Lung (tissue), 11 donors: ENCODE measurements at regions not wholly inside any gene's neighbourhood (a gene's known extent, or its start where the extent isn't known, plus 50 kb on each side); places are given as distances from the start of the nearest gene placed in this dataset.

Experiments used
- ATAC-seq: fragments of 200-7000 bp; cut with Tn5 transposase; one replicate; pipeline ENCODE4 v1.9.1; 2020; ENCODE audit warnings: moderate number of reproducible peaks; ENCODE audit not compliant: insufficient read depth, low FRiP score
- DNase-seq, 3 donors: peaks; one replicate each; pipeline ENCODE4 v3.0.0-alpha.2; 2013 to 2017
- H3K27ac ChIP-seq, 2 donors: one replicate each; pipeline ENCODE4 v1.5.1; 2013; ENCODE audit warnings: mild to moderate bottlenecking in 2 of 2, moderate library complexity in 2 of 2, control low read depth in 1 of 2, inconsistent platforms in 1 of 2, low read depth in 1 of 2, low read length in 1 of 2
- H3K27me3 ChIP-seq, 3 donors: one replicate each; pipeline ENCODE4 v1.5.1; 2013; ENCODE audit warnings: low read length in 2 of 3; ENCODE audit not compliant: control insufficient read depth in 3 of 3, insufficient read depth in 3 of 3
- H3K36me3 ChIP-seq, 4 donors: one replicate each; pipeline ENCODE4 v1.5.1; 2013; ENCODE audit warnings: low read length in 4 of 4, mild to moderate bottlenecking in 1 of 4, moderate library complexity in 1 of 4; ENCODE audit not compliant: control insufficient read depth in 4 of 4, insufficient read depth in 4 of 4
- H3K4me1 ChIP-seq, 5 donors: one replicate each; pipeline ENCODE4 v1.5.1; 2013; ENCODE audit warnings: low read length in 5 of 5, mild to moderate bottlenecking in 2 of 5, moderate library complexity in 1 of 5; ENCODE audit not compliant: control insufficient read depth in 5 of 5, insufficient read depth in 5 of 5
- H3K4me3 ChIP-seq: one replicate; pipeline ENCODE4 v1.5.1; 2013; ENCODE audit warnings: mild to moderate bottlenecking, control low read depth, moderate library complexity
- H3K9ac ChIP-seq, 2 donors: one replicate each; pipeline ENCODE4 v1.5.1; 2013; ENCODE audit warnings: low read length in 2 of 2, control low read depth in 1 of 2; ENCODE audit not compliant: insufficient read depth in 1 of 2
- H3K9me3 ChIP-seq, 4 donors: one replicate each; pipeline ENCODE4 v1.5.1; 2013; ENCODE audit warnings: low read length in 3 of 4, mild to moderate bottlenecking in 1 of 4, moderate library complexity in 1 of 4; ENCODE audit not compliant: control insufficient read depth in 4 of 4, insufficient read depth in 3 of 4
- WGBS, 2 donors: extraction: QIAGEN DNeasy Blood & Tissue Kit; methylation state at CpG; one replicate each; pipeline ENCODE4 v1.1.7; 2013; 5-methylcytosine and 5-hydroxymethylcytosine counted together
- TF ChIP-seq, protein P1 (sequence below): IDR thresholded peaks from 2 replicates; pipeline ENCODE4 v1.5.1; 2012; ENCODE audit warnings: mild to moderate bottlenecking; ENCODE audit errors: control extremely low read depth, extremely low read depth
- donor health status: control.
- donor health status: control.
- donor health status: Bipolar disorder and iron deficiency.
- donor health status: healthy.
- donor health status: DM: yes; HTN: yes; CAD: no.

GRCh38 chr1:5365751-5366150 lies 626.5 kb downstream of the NPHP4 start:
- Histone ChIP-seq H3K27ac (no peak overlapping the region), H3K9ac (no peak overlapping the region), H3K9me3 (peaks cover 0 to 2% (median 0%) of the 10 kb centered on the region in 4 donors), H3K4me1 (peaks cover 0 to 7% (median 0%) of the 10 kb centered on the region in 5 donors), H3K4me3 (no peak overlapping the region), H3K36me3 (no peaks in the 10 kb centered on the region), H3K27me3 (peaks cover 0 to 13% (median 0%) of the 10 kb centered on the region in 3 donors)
- TF ChIP-seq, protein P1, sequence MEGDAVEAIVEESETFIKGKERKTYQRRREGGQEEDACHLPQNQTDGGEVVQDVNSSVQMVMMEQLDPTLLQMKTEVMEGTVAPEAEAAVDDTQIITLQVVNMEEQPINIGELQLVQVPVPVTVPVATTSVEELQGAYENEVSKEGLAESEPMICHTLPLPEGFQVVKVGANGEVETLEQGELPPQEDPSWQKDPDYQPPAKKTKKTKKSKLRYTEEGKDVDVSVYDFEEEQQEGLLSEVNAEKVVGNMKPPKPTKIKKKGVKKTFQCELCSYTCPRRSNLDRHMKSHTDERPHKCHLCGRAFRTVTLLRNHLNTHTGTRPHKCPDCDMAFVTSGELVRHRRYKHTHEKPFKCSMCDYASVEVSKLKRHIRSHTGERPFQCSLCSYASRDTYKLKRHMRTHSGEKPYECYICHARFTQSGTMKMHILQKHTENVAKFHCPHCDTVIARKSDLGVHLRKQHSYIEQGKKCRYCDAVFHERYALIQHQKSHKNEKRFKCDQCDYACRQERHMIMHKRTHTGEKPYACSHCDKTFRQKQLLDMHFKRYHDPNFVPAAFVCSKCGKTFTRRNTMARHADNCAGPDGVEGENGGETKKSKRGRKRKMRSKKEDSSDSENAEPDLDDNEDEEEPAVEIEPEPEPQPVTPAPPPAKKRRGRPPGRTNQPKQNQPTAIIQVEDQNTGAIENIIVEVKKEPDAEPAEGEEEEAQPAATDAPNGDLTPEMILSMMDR: no peak
- DNase-seq: no peak
- 64 to 77% methylated on average over 5 of the region's 5 CpGs for WGBS, 2 donors
- ATAC-seq: no peak

DNA sequence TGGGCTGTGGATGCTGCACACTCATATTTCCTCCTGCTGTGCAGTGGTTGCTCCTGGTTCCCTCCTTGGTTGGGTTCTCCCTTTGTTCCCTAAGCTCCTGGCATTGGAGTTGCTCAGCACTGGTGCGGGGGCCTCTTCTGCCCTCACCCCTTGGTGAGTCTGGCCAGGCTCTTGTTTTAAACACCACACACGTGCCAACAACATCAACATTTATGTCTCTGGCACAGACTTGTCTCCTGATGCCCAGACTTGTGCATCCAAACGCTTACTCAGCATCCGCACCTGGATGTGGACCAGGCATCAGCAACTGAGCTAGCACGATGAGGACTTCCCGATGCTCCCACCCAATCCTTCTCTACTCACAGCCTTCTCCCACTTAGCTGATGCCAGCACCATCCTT lies 627.6 kb downstream of the NPHP4 start:
- no peak for DNase-seq
- Histone ChIP-seq H3K36me3 (no peaks in the 10 kb centered on the region), H3K9ac (no peak overlapping the region)

DNA sequence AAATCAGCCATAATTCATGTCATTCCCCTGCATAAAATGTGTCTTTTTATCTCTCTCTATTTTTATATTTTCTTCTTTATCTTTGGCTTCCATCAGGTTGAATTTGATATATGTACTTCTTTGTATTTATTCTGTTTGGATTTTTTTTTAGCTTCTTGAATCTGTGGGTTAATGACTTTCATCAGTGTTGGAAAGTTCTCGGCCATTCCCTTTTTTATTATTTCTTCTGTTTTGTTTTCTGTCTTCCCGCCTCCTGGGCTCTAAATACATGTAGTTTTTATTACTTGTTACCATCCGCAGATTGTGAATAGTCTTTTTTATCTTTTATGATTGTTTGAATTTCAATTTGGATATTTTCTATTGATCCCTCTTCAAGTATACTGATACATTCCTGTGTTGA lies 637.5 kb downstream of the NPHP4 start:
- Histone ChIP-seq H3K36me3 (no peaks in the 10 kb centered on the region), H3K27ac (no peak overlapping the region), H3K9ac (no peak overlapping the region), H3K4me1 (no peaks in the 10 kb centered on the region), H3K4me3 (no peak overlapping the region), H3K27me3 (peaks cover 0 to 3% (median 0%) of the 10 kb centered on the region in 3 donors), H3K9me3 (peaks cover 0 to 7% (median 3%) of the 10 kb centered on the region in 4 donors)
- ATAC-seq (no peak), DNase-seq (no peak)
- WGBS, 2 donors: 83 to 86% methylated on average over 3 of the region's 3 CpGs
- TF ChIP-seq, protein P1: no peak

More for the DNA sequence above, 627.6 kb downstream of the NPHP4 start:
- WGBS, 2 donors: 84 to 90% methylated on average over 6 of the region's 6 CpGs
- peaks cover 0 to 2% (median 0%) of the 10 kb centered on the region in 4 donors for H3K9me3 ChIP-seq
- peaks cover 0 to 13% (median 0%) of the 10 kb centered on the region in 3 donors for H3K27me3 ChIP-seq
- no peak overlapping the region for H3K27ac ChIP-seq
- ATAC-seq: no peak
- TF ChIP-seq, protein P1: no peak
- H3K4me3 ChIP-seq: no peak overlapping the region
- H3K4me1 ChIP-seq: peaks cover 0 to 7% (median 0%) of the 10 kb centered on the region in 5 donors

GRCh38 chr1:5351366-5351765 lies 640.9 kb downstream of the NPHP4 start:
- Histone ChIP-seq H3K9me3 (peaks cover 0 to 12% (median 0%) of the 10 kb centered on the region in 4 donors), H3K9ac (no peak overlapping the region), H3K27ac (no peak overlapping the region), H3K4me3 (no peak overlapping the region), H3K36me3 (no peaks in the 10 kb centered on the region), H3K4me1 (no peaks in the 10 kb centered on the region), H3K27me3 (peaks cover 0 to 3% (median 0%) of the 10 kb centered on the region in 3 donors)
- ATAC-seq (no peak), DNase-seq (no peak)
- TF ChIP-seq, protein P1: no peak
- WGBS, 2 donors: 71 to 76% methylated on average over 4 of the region's 4 CpGs
